M059J (cell line): ENCODE measurements at regions not wholly inside any gene's neighbourhood (a gene's known extent, or its start where the extent isn't known, plus 50 kb on each side); places are given as distances from the start of the nearest gene placed in this dataset.
A peak's percentile ranks its signal among the peaks of the same experiment; 100 is the strongest.

Source experiments
- DNase-seq: peaks from one replicate; pipeline ENCODE4 v3.0.0-alpha.2; 2012; ENCODE audit warnings: low read depth

- no peak for DNase-seq
These were observed 63.6 kb downstream of the NUDT12 start for GRCh38 chr5:103498800-103499551.

GRCh38 chr5:103498211-103498610, 64.4 kb downstream of the NUDT12 start:
- DNase-seq = no peak

- DNase-seq = no peak
These were observed 64.8 kb downstream of the NUDT12 start for GRCh38 chr5:103497781-103498180.

GRCh38 chr5:103490030-103490739, 72.4 kb downstream of the NUDT12 start:
- no peak for DNase-seq

GRCh38 chr5:103489307-103489706, 73.3 kb downstream of the NUDT12 start:
- no peak for DNase-seq

- no peak for DNase-seq
These were observed 74.6 kb downstream of the NUDT12 start for GRCh38 chr5:103487822-103488493.

GRCh38 chr5:103487218-103487617, 75.4 kb downstream of the NUDT12 start:
- DNase-seq = peak; percentile 42

GRCh38 chr5:103486739-103487138, 75.8 kb downstream of the NUDT12 start:
- no peak for DNase-seq

- no peak for DNase-seq
These were observed 82.3 kb downstream of the NUDT12 start for GRCh38 chr5:103480246-103480645.

- no peak for DNase-seq
These were observed 84.9 kb downstream of the NUDT12 start for GRCh38 chr5:103477678-103478077.

- DNase-seq = no peak
These were observed 85.8 kb downstream of the NUDT12 start for GRCh38 chr5:103476811-103477210.

GRCh38 chr5:103475629-103476240, 86.9 kb downstream of the NUDT12 start:
- DNase-seq = peak; percentile 62

GRCh38 chr5:103474677-103475076, 87.9 kb downstream of the NUDT12 start:
- DNase-seq = peak; percentile 40

GRCh38 chr5:103473725-103474124, 88.9 kb downstream of the NUDT12 start:
- DNase-seq = peak; percentile 32

- DNase-seq = peak; percentile 77
These were observed 89.8 kb downstream of the NUDT12 start for GRCh38 chr5:103472830-103473229.

GRCh38 chr5:103472265-103472664, 90.3 kb downstream of the NUDT12 start:
- DNase-seq = no peak

GRCh38 chr5:103469288-103470040, 93.1 kb downstream of the NUDT12 start:
- peak; percentile 75 for DNase-seq

GRCh38 chr5:103467831-103468230, 94.8 kb downstream of the NUDT12 start:
- no peak for DNase-seq

GRCh38 chr5:103466495-103466894, 96.1 kb downstream of the NUDT12 start:
- peak; percentile 56 for DNase-seq

GRCh38 chr5:103465891-103466290, 96.7 kb downstream of the NUDT12 start:
- DNase-seq = peak; percentile 52

- peak; percentile 70 for DNase-seq
These were observed 97.6 kb downstream of the NUDT12 start for GRCh38 chr5:103464835-103465484.
